Putamen (tissue), 1 donor: ENCODE measurements at regions not wholly inside any gene's neighbourhood (a gene's known extent, or its start where the extent isn't known, plus 50 kb on each side); places are given as distances from the start of the nearest gene placed in this dataset.
"Not testable (repeated sequence)": the region's sequence is repeated elsewhere in the genome, so short reads cannot be mapped to it uniquely, and the experiment has no call there.

Source experiments
- DNase-seq: peaks from one replicate; pipeline ENCODE4 v3.0.0-alpha.2; 2016; ENCODE audit warnings: low spot score

DNA sequence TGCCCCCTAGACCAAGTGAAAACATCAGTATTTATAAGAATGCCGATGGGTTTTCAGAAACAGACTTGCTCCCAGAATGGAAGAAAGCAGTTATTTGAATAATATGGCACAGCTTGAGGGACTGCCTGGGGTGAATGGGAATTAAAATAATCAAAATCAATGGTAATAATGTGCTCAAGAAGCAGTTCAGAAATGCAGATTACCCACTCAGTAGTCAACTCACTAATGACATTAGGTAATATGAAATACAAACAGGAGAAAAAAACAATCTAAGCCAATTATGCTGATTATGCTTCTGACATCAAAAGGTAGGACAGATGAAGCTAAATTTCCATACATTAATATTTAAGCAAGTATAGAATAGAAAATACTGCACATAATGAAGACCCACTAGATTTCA lies 179.3 kb downstream of the ENC1 start:
- no peak for DNase-seq

DNA sequence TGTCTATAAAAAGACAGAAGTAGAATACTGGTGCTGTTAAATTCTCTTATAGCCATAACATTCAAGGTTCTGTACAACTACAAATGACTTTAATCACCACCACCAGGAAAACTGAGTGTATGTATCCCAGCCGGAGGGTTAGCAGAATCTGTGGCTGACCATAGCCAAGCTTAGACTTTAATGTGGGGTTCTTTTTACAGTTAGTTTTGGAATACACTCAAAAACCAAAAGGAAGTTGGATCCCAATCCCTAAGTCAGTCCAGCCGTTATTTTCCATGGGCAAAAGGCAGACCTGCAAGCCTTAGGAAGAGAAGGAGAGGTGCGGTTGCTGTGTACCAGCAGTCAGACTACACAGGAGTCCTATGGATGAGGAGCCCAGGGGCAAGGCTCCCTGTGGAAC lies 179.8 kb downstream of the ENC1 start:
- DNase-seq: no peak

DNA sequence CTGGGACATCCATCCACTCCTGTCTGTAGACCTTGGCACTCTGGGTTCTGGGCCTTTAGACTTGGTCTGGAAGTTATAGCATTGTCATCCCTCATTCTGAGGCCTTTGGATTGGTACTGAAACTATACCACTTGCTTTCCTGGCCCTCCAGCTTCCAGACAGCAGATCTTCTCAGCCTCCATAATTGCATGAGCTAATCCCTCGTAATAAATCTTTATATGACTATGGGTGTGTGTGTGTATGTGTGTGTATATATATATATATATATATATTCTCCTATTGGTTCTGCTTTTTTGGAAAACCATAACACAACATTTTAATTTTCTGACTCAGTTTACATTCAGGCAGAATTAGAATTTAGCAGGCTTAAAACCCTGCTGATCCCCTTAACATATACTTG lies 180.5 kb downstream of the ENC1 start:
- no peak for DNase-seq

DNA sequence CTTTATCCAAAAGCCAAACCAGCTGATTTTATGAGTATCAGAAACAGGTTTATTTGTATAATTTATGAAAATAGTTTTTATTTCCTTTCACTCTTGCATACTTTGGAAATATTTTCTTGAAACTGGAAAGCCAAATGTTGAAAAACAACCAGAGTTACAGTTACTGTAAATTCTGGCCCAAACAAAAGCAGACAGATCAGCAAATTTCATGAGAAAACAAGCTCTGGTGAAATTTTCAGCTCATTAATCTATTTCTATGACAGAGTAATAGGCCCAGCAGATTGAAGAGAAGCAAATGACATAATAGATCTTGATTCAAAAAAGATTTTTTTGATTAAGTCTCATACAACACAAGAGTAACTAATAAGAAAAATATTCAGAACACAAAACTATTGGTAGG lies 182.7 kb downstream of the ENC1 start:
- DNase-seq: no peak

DNA sequence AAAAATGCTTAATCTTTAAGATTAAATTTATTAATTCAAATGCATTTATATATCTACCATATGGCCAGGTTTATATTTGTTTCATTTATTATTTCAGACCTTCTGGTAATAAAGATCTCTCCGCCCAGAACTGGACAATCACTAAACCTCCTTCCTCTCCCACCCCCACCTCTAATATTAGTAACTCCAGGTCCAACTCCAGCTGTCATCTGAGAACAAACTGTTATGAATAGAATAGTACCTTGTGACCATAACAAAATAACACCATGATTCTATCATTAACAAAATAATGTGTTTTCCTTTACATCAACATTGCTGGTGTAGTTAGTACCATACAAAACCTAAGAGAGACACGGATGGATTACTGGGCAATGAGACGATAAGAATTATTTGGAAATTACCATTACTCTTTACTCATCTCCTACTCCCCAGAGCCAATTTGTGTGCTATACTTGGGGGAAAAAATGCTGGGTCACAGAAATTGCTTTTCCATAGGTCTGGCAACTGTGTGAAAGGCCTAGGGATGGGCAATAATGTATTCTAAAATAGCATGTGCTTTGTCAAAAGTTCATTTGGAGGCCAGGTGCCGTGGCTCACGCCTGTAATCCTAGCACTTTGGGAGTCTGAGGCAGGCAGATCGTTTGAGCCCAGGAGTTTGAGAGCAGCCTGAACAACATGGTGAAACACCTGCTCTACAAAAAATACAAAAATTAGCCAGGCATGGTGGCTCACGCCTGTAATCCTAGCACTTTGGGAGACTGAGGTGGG lies 186.1 kb downstream of the ENC1 start:
- DNase-seq: no peak

DNA sequence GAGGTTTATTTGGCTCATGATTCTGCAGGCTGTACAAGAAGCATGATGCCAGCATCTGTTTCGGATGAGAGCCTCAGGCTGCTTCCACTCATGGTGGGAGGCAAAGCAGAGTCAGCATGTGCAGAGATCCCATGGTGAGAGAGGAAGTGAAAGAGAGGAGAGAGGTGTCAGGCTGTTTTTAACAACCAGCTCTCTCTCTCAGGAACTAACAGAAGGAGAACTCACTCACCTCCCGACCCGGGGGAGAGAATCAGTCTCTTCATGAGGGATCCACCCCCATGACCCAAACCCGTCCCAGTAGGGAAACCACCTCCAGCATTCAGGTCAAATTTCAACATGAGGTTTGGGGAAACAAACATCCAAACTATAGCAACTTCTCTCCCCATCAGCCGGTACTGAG lies 187.7 kb downstream of the ENC1 start:
- DNase-seq: no peak

DNA sequence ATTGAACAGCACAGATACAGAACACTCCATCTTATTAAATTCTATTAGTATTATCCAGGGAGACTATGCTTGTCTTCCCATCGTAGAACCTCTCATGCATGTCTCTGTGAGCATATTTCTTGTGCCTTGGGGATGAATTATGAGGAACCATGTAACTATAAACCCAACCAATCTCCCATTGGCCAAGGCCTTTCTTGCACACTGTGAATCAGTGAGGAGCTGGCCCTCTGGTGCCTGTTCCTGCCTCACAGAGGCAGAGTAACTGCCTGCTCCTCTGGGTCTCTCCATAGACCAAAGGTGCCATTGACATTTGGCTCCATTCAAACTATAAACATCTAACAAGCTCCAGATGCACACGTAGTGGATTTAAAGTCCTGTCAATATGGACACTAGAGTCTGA lies 190.4 kb downstream of the ENC1 start:
- DNase-seq: no peak

DNA sequence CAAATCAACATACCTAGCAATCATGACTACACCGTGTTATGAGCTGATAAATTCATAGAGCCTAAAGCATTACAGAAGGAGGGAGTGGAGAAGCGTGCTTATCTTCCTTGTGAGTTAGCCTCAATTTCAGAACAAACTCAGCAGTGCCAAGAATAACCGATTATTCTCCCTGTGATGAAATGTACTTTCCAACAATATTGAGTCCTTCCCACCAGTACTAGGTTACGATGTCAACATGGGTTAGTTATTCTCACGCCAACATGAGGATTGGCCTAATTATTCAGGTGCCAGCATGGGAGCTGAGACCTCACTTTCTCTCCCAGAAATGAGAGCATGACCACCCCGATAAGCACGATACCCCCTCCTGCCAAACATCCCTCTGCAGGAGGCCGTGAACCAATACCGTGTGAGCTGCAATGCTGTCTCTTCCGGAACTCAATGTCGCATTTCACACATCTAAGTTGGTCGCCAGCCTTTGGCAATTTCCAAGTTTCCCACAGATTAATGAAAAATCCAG lies 193.7 kb downstream of the ENC1 start:
- DNase-seq: no peak

DNA sequence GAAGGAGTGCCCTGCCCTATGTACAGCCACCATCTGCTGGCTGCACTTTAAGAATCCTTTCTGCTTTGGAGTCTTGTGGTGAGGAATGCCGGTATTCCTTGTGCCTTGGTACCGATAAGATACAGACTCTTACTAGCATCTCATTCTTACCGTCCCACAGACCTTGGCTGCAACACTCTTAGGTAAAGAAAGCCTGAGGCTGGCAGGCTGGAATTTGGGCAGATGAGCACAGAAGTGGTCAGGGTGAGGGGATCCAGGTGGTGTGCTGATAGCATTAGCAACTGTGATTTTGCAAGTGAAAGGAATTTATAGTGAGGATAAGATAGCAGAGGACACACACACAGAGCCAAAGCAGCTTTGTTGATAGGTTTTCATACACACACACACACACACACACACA lies 198.1 kb downstream of the ENC1 start:
- DNase-seq: no peak

DNA sequence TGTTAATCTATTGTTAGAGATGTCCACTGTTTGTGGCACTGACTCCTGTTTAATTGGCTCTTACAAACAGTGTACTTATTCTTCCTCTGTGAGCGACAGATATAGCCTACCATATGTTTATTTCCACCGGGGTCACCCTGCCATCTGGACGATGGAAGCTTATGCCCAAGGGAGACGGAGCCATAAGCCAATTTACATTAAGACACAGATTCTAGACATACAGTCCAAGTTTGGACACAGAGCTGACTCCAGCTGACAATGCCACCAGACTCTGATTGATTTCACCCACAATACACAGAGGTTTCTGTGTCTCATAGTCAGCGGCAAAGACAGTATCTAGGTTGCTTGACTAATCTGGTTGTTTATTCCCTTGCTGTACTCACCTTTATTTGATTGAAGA lies 198.9 kb downstream of the ENC1 start:
- DNase-seq: no peak

DNA sequence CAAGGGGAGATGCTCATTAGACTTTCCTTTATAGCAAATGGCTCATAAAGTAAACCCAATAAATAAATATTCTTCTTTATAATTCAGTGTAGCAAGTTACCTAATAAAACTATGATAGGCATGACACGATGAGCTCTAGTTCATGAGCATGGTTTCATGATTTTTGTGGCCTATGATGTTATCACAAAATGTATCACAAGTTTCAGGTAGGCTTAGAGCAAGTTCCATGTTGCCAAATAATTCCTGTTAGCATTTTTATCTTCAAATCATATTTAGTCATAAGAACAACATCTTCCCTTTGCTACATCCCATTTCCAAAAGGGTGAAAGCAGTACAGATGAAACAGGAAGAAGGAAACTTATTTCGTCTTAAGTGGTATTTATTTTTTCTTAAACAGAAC lies 200.2 kb downstream of the ENC1 start:
- DNase-seq: no peak

DNA sequence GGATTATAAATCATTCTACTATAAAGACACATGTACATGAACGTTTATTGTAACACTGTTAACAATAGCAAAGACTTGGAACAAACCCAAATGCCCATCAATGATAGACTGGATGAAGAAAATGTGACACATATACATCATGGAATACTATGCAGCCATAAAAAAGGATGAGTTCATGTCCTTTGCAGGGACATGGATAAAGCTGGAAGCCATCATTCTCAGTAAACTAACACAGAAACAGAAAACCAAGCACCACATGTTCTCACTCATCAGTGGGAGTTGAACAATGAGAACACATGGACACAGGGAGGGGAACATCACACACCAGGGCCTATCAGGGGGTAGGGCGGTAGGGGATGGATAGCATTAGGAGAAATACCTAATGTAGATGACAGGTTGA lies 202.7 kb downstream of the ENC1 start:
- DNase-seq: not testable (repeated sequence)

DNA sequence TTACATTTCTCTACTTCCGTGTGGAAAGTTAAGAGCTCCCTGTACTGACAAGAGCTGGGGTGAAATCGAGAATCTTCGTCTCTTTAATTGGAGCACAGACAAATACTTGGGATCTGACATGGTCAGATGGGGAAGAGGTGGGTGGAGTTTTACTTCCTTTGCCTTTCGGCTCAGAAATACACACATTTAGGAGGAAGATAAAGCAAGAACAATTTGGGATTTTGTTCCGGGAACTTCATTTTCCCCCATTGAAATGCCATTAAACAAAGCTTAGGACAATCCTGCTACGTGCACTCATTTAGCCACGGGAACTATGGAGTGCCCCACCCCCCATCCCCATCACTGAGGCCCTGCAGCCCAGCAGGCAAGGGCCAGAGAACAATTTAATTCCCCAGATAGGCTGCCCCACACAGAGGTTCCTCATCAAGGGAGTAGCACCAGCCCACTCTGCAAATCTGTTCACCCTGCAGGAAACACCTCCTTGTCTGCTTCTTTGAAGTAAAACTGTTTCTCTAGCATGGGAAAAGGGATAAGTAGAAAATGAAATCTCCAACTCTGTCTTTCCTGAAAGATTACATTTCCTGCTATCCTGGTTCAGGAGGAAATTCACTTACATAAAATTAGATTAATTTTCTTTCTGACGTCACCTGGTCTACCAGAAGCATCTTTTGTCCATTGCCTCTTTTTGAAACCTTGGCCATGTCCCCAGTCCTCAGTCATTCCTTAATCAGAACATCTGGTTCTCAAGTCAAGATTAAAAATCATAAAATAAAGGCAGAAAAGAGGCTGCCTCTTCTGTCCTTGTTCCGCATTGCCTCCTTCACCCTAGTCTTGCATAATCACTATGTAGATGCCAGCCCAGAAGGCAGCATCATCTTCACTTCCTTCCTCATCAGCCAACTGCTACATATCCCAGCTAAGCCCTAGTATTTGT lies 206.4 kb downstream of the ENC1 start:
- DNase-seq: no peak

DNA sequence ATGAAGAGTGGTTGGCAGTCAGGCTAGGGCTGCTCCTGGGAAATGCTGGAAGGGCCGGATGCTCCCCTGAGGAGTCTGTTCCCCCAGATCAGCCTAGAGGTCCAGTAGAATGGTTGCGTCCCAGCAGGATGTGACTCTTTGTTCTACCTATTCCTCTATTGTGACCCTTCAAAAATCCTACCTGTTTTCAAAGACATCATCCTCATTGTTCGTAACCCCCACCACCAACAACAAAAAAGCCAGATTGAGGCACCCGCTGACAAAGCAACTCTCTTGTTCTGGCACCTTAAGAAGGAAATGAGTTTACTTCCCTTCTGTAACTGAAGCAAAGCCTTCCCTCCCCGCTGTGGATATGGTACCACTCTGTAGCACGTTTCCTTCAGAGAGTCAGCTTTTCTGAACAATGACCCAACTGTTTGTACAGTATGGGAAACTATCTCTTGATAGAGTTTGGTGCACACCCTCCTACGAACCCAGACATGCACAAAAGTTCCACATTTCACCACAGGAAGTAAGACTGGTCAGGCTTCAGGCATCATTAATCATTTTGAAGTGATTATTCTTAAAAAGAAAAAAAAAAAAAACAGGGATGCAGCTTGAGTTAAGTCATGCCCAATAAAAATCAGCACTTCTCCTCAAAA lies 207.2 kb downstream of the ENC1 start:
- no peak for DNase-seq

DNA sequence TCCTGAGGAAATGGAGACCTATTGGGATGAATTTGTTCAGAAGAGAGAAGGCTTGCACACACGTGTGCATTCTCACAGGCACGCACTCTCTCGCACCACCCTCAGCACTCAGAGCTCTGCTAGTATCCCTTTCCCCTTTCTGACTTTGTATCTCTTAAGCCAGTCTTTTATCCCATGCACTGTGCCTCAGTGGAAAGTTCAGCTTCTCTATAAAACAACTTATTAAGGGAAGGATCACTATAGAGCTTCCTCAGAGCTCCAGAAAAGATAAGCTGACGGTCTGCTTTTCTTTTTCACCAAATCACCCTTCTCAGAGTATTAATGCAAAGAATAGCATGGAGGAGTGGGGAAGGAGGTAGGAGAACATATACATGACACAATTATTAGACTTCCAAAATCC lies 207.8 kb downstream of the ENC1 start:
- no peak for DNase-seq

DNA sequence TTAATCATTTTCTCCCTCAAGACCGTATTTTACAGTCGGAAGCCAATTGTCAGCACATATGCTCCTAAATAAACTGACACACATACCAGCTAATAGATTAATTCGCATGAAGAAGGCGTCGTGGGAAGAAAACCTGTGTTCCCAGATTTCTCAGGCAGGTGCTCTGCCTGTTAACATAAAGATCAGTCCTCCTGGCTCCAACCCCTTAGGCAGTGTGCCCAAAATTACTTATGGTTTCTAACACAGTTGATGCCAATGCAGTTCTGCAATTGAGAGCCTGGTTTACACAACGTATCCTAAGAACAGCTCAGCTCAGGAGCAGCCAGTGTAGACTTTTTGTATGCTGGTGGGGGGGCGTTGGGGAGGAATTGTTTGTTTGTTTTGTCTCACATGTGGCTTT lies 208.3 kb downstream of the ENC1 start:
- DNase-seq: no peak

DNA sequence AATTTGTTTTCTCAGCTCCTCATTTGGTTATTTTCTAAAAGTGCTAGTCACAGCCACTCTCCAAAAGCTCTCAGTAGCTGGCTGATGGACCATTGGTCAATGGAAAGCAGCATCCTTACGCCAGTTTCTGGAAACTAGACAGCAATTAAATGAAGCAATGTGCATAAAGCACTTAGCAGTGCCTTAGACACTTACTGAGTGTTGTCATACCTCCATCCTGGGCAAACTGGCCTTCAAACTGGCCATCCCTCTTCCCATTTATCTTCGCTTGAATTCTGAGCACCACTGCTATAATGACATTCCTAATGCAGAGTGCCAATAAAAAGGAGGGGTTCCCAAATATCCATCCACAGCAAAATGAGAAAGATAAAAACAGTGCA lies 209.2 kb downstream of the ENC1 start:
- DNase-seq: no peak

DNA sequence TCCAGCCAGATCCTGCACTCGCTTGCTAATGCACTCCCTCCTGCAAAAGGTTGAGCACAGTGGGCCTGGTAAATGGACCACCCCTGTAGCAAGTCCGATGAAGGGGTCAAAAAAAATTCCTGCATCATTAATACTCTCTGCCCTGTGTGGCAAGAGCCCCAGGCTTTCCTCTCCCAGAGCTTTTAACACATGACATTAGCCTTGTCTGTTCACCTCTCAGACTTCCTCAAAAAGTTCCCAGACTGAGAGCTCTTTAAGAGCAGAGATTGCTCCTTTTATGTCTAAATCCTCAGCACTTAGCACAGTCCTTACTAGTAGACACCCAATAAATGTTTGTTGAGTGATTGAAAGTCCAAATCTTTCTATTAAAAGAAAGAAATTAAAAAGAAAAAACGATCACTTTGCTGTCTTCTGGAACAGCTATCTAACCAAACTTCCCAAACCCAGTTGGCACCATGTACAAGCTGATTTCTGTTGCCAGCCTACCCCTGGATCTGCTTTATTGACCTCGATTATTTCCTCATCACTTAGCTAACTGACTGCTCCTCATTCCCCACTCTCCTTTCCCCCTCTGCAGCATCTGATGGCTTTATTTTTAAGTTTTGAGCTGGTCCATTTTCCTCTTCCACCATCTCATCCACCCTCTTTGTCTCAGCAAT lies 209.8 kb downstream of the ENC1 start:
- no peak for DNase-seq

DNA sequence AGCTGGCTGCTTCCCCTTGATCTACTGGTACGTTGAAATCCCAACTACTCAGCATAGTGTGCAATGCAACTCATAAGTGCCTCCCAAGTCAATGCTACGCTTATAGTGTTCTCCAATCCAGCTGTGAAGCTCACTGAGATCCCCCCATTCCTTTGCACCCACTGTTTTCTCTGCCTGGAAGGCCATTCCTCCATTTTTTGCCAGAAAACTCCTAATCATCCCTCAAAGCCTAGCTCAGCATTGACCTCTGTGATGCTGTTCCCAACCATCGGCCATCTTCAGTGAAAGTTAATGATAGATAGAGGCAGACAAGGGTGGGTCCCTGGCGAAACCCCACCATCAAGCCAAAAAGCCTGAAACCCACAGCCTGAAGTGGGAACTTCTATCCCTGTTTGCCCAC lies 211.0 kb downstream of the ENC1 start:
- no peak for DNase-seq

DNA sequence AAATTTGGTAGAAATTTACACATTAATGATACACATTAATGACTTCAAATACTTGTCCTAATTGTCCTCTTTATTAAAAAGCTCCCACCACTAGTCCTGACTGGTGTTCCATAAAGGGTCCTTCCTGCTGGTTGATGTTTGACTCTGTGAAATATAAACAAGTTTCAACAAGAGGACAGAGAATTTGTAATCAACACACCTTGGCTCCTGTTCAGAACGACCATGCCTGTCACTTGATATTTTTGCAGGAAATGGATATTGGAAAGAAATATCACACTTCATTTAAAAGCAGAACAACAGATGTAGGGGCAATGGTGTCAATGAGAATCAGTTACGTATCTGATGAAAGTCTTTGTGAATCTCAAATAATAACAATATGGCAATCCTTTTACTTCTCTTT lies 211.7 kb downstream of the ENC1 start:
- DNase-seq: no peak

DNA sequence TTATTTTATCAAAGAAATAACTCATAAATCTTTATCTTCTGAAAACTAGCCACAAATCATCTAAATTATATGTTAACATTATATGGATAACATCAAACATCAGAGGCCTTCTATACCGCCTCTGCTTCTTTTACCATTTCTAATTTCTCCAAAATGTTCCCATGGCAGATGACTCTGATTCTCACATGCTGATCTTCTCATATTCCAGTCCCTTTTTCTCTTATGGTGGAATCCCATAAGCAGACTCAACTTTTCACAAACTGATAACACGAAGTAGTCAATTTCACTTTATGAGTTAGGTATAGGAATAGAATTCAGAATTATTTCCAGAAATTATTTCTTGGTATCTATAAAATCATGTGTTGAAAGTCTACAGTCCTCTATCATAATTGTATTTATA lies 212.3 kb downstream of the ENC1 start:
- no peak for DNase-seq

DNA sequence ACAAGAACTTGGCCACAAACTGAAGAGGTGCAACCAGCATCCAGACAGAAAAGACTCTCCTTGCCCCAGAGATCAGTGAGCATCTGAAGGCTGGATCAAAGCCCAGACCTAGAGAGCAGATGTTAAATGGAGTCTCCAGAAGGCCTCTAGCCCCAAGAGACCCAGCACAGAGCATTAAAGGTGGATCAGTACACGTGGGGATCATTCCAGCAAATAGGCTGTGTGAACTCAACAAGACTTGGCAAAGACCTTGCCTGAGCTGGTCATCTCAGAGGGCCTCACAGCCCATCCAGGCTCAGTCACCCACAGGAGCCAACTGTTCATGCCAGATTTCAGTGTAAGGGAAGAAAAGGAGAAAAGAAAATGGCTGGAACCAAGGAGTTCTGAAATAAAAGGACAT lies 214.0 kb downstream of the ENC1 start:
- no peak for DNase-seq
